ENCODE measurements at regions not wholly inside any gene's neighbourhood (a gene's known extent, or its start where the extent isn't known, plus 50 kb on each side); places are given as distances from the start of the nearest gene placed in this dataset.
"Not testable (repeated sequence)": the region's sequence is repeated elsewhere in the genome, so short reads cannot be mapped to it uniquely, and the experiment has no call there.

GRCh38 chr14:105704091-105704490 is 177.7 kb downstream of the TMEM121 start:
- DNase-seq, H3K36me3 ChIP-seq, H3K4me3 ChIP-seq, H3K9me3 ChIP-seq, H3K27me3 ChIP-seq: not testable (repeated sequence)

- not testable (repeated sequence) for H3K4me3 ChIP-seq, H3K9me3 ChIP-seq, H3K36me3 ChIP-seq, DNase-seq, H3K27me3 ChIP-seq
These were observed 178.1 kb downstream of the TMEM121 start for GRCh38 chr14:105704492-105704891.

GRCh38 chr14:105705512-105705861 is 179.1 kb downstream of the TMEM121 start:
- DNase-seq, H3K9me3 ChIP-seq, H3K4me3 ChIP-seq, H3K36me3 ChIP-seq, H3K27me3 ChIP-seq: not testable (repeated sequence)

GRCh38 chr14:105705862-105706700 is 179.7 kb downstream of the TMEM121 start:
- H3K27me3 ChIP-seq, DNase-seq, H3K9me3 ChIP-seq, H3K36me3 ChIP-seq, H3K4me3 ChIP-seq: not testable (repeated sequence)

GRCh38 chr14:105706701-105707019 is 180.3 kb downstream of the TMEM121 start:
- H3K9me3 ChIP-seq, H3K4me3 ChIP-seq, H3K36me3 ChIP-seq, H3K27me3 ChIP-seq, DNase-seq: not testable (repeated sequence)

GRCh38 chr14:105707099-105707498 is 180.7 kb downstream of the TMEM121 start:
- H3K36me3 ChIP-seq, H3K4me3 ChIP-seq, DNase-seq, H3K27me3 ChIP-seq, H3K9me3 ChIP-seq: not testable (repeated sequence)

GRCh38 chr14:105707723-105708151 is 181.4 kb downstream of the TMEM121 start:
- not testable (repeated sequence) for H3K9me3 ChIP-seq

GRCh38 chr14:105708251-105709134 is 182.1 kb downstream of the TMEM121 start:
- DNase-seq, H3K9me3 ChIP-seq, H3K27me3 ChIP-seq, H3K4me3 ChIP-seq, H3K36me3 ChIP-seq: not testable (repeated sequence)

More at GRCh38 chr14:105707723-105708151, 181.4 kb downstream of the TMEM121 start:
- not testable (repeated sequence) for DNase-seq, H3K36me3 ChIP-seq, H3K27me3 ChIP-seq, H3K4me3 ChIP-seq

GRCh38 chr14:105709281-105710118 is 183.1 kb downstream of the TMEM121 start:
- H3K27me3 ChIP-seq, result no peaks in the 10 kb centered on the region
- no peaks in the 10 kb centered on the region for H3K9me3 ChIP-seq
- no peaks in the 10 kb centered on the region for H3K36me3 ChIP-seq
- no peak overlapping the region for H3K4me3 ChIP-seq
- DNase-seq, result no peak

GRCh38 chr14:105710119-105711043 is 184.0 kb downstream of the TMEM121 start:
- no peak for DNase-seq
- Histone ChIP-seq H3K9me3 (no peaks in the 10 kb centered on the region), H3K36me3 (no peaks in the 10 kb centered on the region), H3K27me3 (no peaks in the 10 kb centered on the region), H3K4me3 (no peak overlapping the region)

- Histone ChIP-seq H3K27me3 (no peaks in the 10 kb centered on the region), H3K4me3 (no peak overlapping the region), H3K9me3 (no peaks in the 10 kb centered on the region), H3K36me3 (no peaks in the 10 kb centered on the region)
- DNase-seq, result no peak
These were observed 184.7 kb downstream of the TMEM121 start for GRCh38 chr14:105711044-105711620.

GRCh38 chr14:105711841-105712460 is 185.6 kb downstream of the TMEM121 start:
- DNase-seq, result no peak
- Histone ChIP-seq H3K36me3 (no peaks in the 10 kb centered on the region), H3K4me3 (no peak overlapping the region), H3K9me3 (no peaks in the 10 kb centered on the region), H3K27me3 (no peaks in the 10 kb centered on the region)

GRCh38 chr14:105712670-105713069 is 186.3 kb downstream of the TMEM121 start:
- H3K27me3 ChIP-seq, H3K9me3 ChIP-seq, H3K36me3 ChIP-seq, DNase-seq, H3K4me3 ChIP-seq: not testable (repeated sequence)

GRCh38 chr14:105713160-105713559 is 186.8 kb downstream of the TMEM121 start:
- not testable (repeated sequence) for H3K9me3 ChIP-seq, H3K36me3 ChIP-seq, H3K27me3 ChIP-seq, H3K4me3 ChIP-seq, DNase-seq

- not testable (repeated sequence) for DNase-seq, H3K4me3 ChIP-seq, H3K27me3 ChIP-seq, H3K9me3 ChIP-seq, H3K36me3 ChIP-seq
These were observed 187.5 kb downstream of the TMEM121 start for GRCh38 chr14:105713836-105714235.
